MM.1S (cell line): ENCODE measurements at regions not wholly inside any gene's neighbourhood (a gene's known extent, or its start where the extent isn't known, plus 50 kb on each side); places are given as distances from the start of the nearest gene placed in this dataset.
A peak's percentile ranks its signal among the peaks of the same experiment; 100 is the strongest.

ENCODE experiments used
- DNase-seq: peaks from one replicate; pipeline ENCODE4 v3.0.0-alpha.2; 2015
- H2AFZ ChIP-seq: fragments of 300-600 bp; sonication (generic); 2 replicates; pipeline ENCODE4 v1.6.0; 2016; ENCODE audit warnings: antibody characterized with exemption, low read length
- H3F3A ChIP-seq: fragments of 300-600 bp; sonication (generic); 2 replicates; pipeline ENCODE4 v1.6.1; 2016; ENCODE audit warnings: mild to moderate bottlenecking, antibody characterized with exemption, low read length, moderate library complexity, mixed read lengths; ENCODE audit not compliant: insufficient read depth
- H3K27ac ChIP-seq: fragments of 300-600 bp; sonication (generic); 2 replicates; pipeline ENCODE4 v1.5.1; 2016; ENCODE audit warnings: mild to moderate bottlenecking, low read length
- H3K27me3 ChIP-seq: fragments of 300-600 bp; sonication (generic); replicated peaks from 2 replicates; pipeline ENCODE4 v1.6.0; 2016; ENCODE audit warnings: low read length; ENCODE audit not compliant: insufficient read depth
- H3K36me3 ChIP-seq: fragments of 300-600 bp; sonication (generic); replicated peaks from 2 replicates; pipeline ENCODE4 v1.6.1; 2016; ENCODE audit warnings: mild to moderate bottlenecking, low read length, mixed read lengths; ENCODE audit not compliant: insufficient read depth
- H3K4me1 ChIP-seq: fragments of 300-600 bp; sonication (generic); 2 replicates; pipeline ENCODE4 v1.6.1; 2016; ENCODE audit warnings: low read length, mixed read lengths
- H3K4me2 ChIP-seq: fragments of 300-600 bp; sonication (generic); 2 replicates; pipeline ENCODE4 v1.6.0; 2016; ENCODE audit warnings: low read depth, low read length
- H3K4me3 ChIP-seq: fragments of 300-600 bp; sonication (generic); 2 replicates; pipeline ENCODE4 v1.5.1; 2016; ENCODE audit warnings: low read length, mixed read lengths
- H3K79me2 ChIP-seq: fragments of 300-600 bp; sonication (generic); 2 replicates; pipeline ENCODE4 v1.6.1; 2016; ENCODE audit warnings: mixed run types, low read length, mixed read lengths
- H3K9ac ChIP-seq: fragments of 300-600 bp; sonication (generic); 2 replicates; pipeline ENCODE4 v1.6.1; 2016; ENCODE audit warnings: low read length, mixed read lengths
- H3K9me2 ChIP-seq: fragments of 300-600 bp; sonication (generic); replicated peaks from 2 replicates; pipeline ENCODE4 v1.6.1; 2016; ENCODE audit warnings: mild to moderate bottlenecking, low read length, mixed read lengths; ENCODE audit not compliant: insufficient read depth
- H3K9me3 ChIP-seq: fragments of 300-600 bp; sonication (generic); replicated peaks from 2 replicates; pipeline ENCODE4 v1.6.1; 2016; ENCODE audit warnings: mild to moderate bottlenecking, low read length, mixed read lengths; ENCODE audit not compliant: insufficient read depth
- H4K20me1 ChIP-seq: fragments of 300-600 bp; sonication (generic); 2 replicates; pipeline ENCODE4 v1.6.1; 2016; ENCODE audit warnings: mild to moderate bottlenecking, low read length, moderate library complexity, mixed read lengths; ENCODE audit not compliant: insufficient read depth
- EZH2 ChIP-seq: fragments of 300-600 bp; sonication (generic); optimal IDR thresholded peaks from 2 replicates; pipeline ENCODE3; 2017; ENCODE audit warnings: low read depth, mild to moderate bottlenecking, antibody characterized with exemption, low read length, mixed read lengths
- EZH2phosphoT487 ChIP-seq: fragments of 300-600 bp; sonication (generic); IDR thresholded peaks from 2 replicates; pipeline ENCODE4 v1.6.1; 2018; ENCODE audit warnings: antibody characterized with exemption, low read length
- TF ChIP-seq, protein P1 (sequence below): fragments of 300-600 bp; sonication (generic); IDR thresholded peaks from 2 replicates; pipeline ENCODE4 v1.5.1; 2016; ENCODE audit warnings: antibody characterized with exemption, low read length, mixed read lengths

DNA sequence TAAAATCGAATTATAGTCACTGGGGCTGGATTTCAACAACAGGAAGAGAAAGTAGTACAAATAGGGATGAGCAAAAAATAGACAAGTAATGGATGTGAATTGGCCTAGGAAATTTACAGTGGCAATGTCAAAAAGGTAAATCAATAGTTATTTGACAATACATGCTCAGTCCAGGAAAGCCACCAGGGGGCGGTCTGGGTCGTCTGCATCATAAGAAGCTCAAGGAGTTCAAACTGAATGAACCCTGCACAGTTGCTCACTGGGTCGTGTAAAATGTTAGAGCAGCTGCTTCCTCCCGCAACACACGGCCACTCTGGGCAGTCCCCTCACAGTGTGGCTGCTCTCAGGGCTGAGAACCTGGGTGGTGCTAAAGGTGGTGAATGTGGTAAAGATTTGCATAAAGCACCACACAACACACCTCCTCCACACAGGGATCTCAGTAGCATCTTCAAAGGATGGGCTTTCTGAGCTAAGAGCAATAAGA is 85.9 kb downstream of the ZNF280B start:
- DNase-seq = peak; percentile 95
- no peak overlapping the region for H3K27ac ChIP-seq
- no peaks in the 10 kb centered on the region for H3K9me2 ChIP-seq
- no peak overlapping the region for H2AFZ ChIP-seq
- no peaks in the 10 kb centered on the region for H4K20me1 ChIP-seq
- no peak overlapping the region for H3K4me3 ChIP-seq
- H3K27me3 ChIP-seq = peaks cover 9% of the 10 kb centered on the region; the same call in 1 of the 2 replicates
- H3K79me2 ChIP-seq = no peaks in the 10 kb centered on the region
- no peak for TF ChIP-seq EZH2
- TF ChIP-seq, protein P1, sequence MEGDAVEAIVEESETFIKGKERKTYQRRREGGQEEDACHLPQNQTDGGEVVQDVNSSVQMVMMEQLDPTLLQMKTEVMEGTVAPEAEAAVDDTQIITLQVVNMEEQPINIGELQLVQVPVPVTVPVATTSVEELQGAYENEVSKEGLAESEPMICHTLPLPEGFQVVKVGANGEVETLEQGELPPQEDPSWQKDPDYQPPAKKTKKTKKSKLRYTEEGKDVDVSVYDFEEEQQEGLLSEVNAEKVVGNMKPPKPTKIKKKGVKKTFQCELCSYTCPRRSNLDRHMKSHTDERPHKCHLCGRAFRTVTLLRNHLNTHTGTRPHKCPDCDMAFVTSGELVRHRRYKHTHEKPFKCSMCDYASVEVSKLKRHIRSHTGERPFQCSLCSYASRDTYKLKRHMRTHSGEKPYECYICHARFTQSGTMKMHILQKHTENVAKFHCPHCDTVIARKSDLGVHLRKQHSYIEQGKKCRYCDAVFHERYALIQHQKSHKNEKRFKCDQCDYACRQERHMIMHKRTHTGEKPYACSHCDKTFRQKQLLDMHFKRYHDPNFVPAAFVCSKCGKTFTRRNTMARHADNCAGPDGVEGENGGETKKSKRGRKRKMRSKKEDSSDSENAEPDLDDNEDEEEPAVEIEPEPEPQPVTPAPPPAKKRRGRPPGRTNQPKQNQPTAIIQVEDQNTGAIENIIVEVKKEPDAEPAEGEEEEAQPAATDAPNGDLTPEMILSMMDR = peak; percentile 92
- H3K4me2 ChIP-seq = peak overlapping the region; percentile 3; the same call in 1 of the 2 replicates
- H3K9me3 ChIP-seq = no peaks in the 10 kb centered on the region
- no peaks in the 10 kb centered on the region for H3F3A ChIP-seq
- peaks cover 6% of the 10 kb centered on the region; the same call in 1 of the 2 replicates for H3K4me1 ChIP-seq
- H3K36me3 ChIP-seq = no peaks in the 10 kb centered on the region
- no peak overlapping the region for H3K9ac ChIP-seq

DNA sequence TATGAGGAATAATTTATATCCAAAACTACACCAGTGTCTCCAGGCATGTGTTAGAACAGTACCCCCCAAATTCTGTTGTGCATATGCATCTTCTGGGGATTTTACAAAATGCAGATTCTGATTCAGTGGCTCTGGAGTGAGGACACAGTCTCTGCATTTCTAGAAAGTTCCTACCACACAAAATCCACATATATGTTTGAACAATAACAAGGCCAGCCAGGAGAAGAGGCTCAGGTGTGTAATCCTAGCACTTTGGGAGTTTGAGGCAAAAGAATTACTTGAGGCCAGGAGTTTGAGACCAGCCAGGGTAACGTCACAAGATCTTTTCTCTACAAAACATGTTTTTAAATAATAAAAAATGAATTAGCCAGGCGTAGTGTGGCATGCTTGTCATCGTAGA is 84.9 kb downstream of the ZNF280B start:
- Histone ChIP-seq H3K9me2 (no peaks in the 10 kb centered on the region), H3K9me3 (no peaks in the 10 kb centered on the region), H4K20me1 (no peaks in the 10 kb centered on the region), H3K9ac (no peak overlapping the region), H3K4me2 (no peak overlapping the region), H2AFZ (no peak overlapping the region), H3K27me3 (peaks cover 7% of the 10 kb centered on the region; the same call in 1 of the 2 replicates), H3K4me3 (no peak overlapping the region), H3F3A (no peaks in the 10 kb centered on the region), H3K27ac (no peak overlapping the region), H3K4me1 (peaks cover 6% of the 10 kb centered on the region; the same call in 1 of the 2 replicates), H3K36me3 (no peaks in the 10 kb centered on the region), H3K79me2 (no peaks in the 10 kb centered on the region)
- TF ChIP-seq EZH2phosphoT487 = no peak
- TF ChIP-seq, protein P1 = no peak
- TF ChIP-seq EZH2 = no peak
- DNase-seq = no peak

DNA sequence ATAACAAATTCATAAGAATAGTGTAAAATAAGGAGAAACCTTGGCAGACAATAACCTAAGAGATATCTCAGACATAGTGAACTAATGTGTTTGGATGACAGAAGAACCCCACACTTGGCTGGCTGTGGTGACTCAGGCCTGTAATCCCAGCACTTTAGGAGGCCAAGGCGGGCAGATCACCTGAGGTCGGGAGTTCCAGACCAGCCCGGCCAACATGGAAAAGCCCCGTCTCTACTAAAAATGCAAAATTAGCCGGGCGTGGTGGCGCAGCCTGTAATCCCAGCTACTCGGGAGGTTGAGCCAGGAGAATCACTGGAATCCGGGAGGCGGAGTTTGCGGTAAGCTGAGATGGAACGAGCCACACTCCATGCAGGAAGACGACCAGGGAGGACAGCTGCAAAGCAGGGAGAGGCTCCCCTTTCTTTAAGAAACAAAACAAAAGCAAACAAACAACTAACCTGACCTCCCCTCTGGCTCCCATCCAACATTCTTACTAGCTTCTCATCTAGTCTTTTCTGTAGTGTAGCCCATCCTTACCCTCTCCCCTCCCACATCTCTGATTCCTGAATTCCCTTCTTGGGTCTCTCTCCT is 84.2 kb downstream of the ZNF280B start:
- DNase-seq = no peak
- TF ChIP-seq EZH2phosphoT487 (no peak), EZH2 (no peak)
- H3K27me3 ChIP-seq = peaks cover 6% of the 10 kb centered on the region; the same call in 1 of the 2 replicates
- H3K4me3 ChIP-seq = no peak overlapping the region
- H3K9ac ChIP-seq = no peak overlapping the region
- H3K9me3 ChIP-seq = no peaks in the 10 kb centered on the region
- no peaks in the 10 kb centered on the region for H3K79me2 ChIP-seq
- no peaks in the 10 kb centered on the region for H3F3A ChIP-seq
- H3K27ac ChIP-seq = no peak overlapping the region
- H4K20me1 ChIP-seq = no peaks in the 10 kb centered on the region
- H3K9me2 ChIP-seq = no peaks in the 10 kb centered on the region
- H3K36me3 ChIP-seq = no peaks in the 10 kb centered on the region
- no peak overlapping the region for H2AFZ ChIP-seq
- peaks cover 6% of the 10 kb centered on the region; the same call in 1 of the 2 replicates for H3K4me1 ChIP-seq
- H3K4me2 ChIP-seq = no peak overlapping the region

DNA sequence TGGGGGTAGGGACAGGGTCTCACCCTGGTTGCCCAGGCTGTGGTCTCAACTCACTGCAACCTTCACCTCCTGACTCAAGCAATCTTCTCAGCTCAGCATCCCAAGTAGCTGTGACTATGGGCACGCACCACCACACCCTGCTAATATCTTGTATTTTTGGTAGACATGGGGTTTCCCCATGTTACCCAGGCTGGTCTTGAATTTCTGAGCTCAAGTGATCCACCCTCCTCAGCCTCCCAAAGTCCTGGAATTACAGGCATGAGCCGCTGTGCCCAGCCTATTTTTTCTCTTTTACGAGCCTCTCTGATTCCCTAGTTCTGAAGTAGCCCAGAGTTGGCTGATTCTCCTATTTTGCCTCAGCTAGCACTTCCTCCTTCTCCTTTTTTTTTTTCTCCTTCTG is 83.6 kb downstream of the ZNF280B start:
- DNase-seq = no peak
- no peaks in the 10 kb centered on the region for H3K9me2 ChIP-seq
- H3F3A ChIP-seq = no peaks in the 10 kb centered on the region
- no peak overlapping the region for H3K27ac ChIP-seq
- H3K4me2 ChIP-seq = no peak overlapping the region
- H3K36me3 ChIP-seq = no peaks in the 10 kb centered on the region
- H3K4me1 ChIP-seq = peaks cover 6% of the 10 kb centered on the region; the same call in 1 of the 2 replicates
- no peaks in the 10 kb centered on the region for H3K9me3 ChIP-seq
- H3K9ac ChIP-seq = no peak overlapping the region
- H3K27me3 ChIP-seq = peaks cover 6% of the 10 kb centered on the region; the same call in 1 of the 2 replicates
- no peak overlapping the region for H2AFZ ChIP-seq
- TF ChIP-seq EZH2 (no peak), EZH2phosphoT487 (no peak)
- TF ChIP-seq, protein P1 = no peak
- no peaks in the 10 kb centered on the region for H4K20me1 ChIP-seq
- no peaks in the 10 kb centered on the region for H3K79me2 ChIP-seq
- no peak overlapping the region for H3K4me3 ChIP-seq
